ENCODE measurements at regions not wholly inside any gene's neighbourhood (a gene's known extent, or its start where the extent isn't known, plus 50 kb on each side); places are given as distances from the start of the nearest gene placed in this dataset.

GRCh38 chrX:45322382-45322781 is 121.7 kb upstream of the DIPK2B start:
- no peak for DNase-seq (ENCODE audit: low read depth in 2 of 2)

- DNase-seq (ENCODE audit: low read depth in 2 of 2): no peak
Measured at GRCh38 chrX:45320191-45320590, 119.5 kb upstream of the DIPK2B start.

DNA sequence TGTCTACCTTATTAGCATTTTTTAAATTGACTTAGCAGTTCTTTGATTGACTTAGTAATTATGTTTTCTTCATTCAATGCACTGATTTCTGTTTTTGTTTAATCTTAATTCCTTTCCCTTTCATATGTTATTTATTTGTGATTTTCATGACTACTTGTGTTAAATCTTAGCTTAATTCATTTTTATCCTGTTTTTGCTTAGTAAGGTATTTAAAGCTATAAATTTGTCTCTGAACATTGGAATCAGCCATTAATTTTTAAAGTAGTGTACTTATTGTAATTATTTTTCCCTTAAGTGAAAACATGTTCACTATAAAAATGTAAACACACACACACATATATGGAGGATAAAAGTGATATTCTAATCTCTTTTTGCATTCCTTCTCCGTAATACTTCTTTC is 109.1 kb upstream of the DIPK2B start:
- no peak for DNase-seq (ENCODE audit: low read depth in 2 of 2)

DNA sequence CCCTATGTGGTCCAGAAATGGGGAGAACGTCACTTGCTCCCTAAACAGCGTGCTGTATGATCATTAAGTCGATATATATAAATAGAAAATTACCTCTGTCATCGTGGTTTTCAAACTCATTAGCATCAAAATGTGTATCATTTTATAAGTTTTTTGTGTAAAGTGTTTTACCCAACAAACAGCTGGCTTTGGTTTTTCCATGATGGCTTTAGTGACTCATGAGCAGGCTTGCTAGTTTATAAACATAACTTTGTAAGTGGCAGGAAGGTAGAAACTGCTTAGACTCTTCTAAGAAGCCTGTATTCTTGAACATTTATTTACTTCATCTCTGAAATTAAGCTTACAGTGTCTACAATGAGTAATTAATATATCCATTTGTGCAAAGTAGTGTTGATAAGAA is 108.4 kb upstream of the DIPK2B start:
- DNase-seq (ENCODE audit: low read depth in 2 of 2): no peak

DNA sequence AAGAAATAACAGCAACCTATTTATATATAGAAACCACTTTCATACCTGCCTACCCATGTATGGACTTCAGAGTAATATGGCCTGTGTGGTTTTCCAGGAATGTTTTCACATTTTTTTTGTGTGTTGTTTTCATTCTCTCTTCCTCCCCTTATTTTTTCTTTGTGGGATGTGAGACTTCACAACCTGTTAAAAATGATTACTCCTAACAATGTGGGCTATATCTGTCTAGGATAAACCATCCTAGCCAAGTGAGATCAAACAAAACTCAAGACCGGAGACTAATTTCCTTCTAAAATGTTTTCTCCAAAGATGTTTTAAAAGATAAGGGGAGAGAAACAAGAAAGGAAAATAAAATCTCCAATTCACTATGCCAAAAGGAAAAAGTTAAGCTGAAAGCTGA is 106.1 kb upstream of the DIPK2B start:
- DNase-seq (ENCODE audit: low read depth in 2 of 2): no peak

DNA sequence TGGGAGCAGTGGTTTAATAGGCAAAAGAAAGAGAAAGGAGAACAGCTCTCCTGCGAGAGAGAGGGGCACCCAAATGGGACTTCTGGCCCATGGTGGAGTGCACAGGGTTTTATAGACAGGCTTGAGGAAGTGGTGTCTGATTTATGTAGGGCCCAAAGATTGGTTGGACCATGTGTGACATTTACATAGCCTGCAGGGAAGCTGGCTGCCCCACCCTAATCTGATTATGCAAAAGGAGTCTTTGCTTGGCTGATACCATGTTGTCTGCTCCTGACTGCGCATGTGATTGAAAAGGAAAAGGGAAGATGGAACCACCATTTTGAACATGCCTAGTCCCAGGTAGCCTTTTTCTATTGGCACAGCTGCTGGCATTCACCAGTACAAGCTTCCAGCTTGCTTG is 100.0 kb upstream of the DIPK2B start:
- DNase-seq (ENCODE audit: low read depth in 2 of 2): no peak

DNA sequence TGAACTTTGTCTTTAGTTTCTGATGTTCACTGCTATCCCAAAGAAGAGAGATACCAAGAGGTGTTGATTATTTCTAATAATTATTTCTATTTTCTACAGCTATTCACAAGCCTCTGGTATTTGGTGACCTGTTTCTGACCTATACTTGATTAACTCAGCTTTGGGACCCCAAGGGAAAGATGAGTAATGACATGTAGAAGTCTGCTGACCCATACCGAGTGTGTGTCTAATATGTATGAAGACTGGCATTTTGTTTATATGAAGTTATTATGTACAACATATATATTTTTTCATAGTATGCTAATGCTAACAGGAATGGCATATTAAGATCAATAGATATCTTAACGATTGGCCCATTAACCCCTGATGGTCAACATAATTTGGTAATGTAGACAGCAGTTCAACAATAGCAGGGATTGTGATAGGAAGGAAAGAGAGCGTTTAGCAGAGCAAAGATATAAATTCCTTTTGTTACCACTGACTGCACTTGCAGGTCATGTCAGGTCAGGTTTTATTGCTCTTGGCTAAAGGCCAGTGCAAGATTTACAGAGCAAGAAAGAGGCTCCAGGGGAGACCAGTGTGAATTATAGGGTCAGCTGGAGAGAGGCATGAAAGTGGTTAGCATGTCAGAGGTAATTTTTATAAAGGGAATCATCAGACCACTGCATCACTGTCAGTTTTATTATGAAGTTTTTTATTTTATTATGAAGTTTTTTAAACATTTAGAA is 94.7 kb upstream of the DIPK2B start:
- no peak for DNase-seq (ENCODE audit: low read depth in 2 of 2)

DNA sequence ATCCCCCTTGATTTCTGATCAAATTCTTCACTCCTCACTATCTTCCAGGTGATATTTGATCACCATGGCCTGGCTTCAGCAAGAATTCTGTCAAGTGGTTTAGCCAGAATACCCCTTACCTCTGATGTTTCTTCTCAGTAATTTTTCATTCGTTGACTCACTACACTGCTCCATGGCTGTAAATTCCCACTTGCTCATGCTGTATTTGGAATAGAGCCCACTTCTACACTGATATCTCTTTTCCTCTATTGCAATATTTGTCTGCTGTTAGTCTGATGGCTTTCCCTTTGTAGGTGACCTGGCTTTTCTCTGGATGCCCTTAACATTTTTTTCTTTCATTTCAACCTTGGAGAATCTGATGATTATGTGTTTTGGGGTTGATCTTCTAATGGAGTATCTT is 73.9 kb upstream of the DIPK2B start:
- DNase-seq (ENCODE audit: low read depth in 2 of 2): no peak

DNA sequence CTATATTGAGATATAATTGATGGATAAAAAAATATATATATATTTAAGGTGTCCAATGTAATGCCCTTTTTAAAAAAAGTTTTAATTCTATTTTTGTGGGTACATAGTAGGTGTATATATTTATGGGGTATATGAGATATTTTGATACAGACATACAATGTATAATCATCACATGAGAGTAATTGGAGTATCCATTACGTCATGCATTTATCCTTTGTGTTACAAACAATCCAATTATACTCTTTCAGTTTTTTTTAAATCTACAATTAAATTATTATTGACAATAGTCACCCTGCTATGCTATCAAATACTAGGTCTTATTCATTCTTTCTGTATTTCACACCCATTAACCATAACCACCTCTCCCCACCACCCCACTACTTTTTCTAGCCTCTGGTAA is 66.3 kb upstream of the DIPK2B start:
- no peak for DNase-seq (ENCODE audit: low read depth in 2 of 2)

DNA sequence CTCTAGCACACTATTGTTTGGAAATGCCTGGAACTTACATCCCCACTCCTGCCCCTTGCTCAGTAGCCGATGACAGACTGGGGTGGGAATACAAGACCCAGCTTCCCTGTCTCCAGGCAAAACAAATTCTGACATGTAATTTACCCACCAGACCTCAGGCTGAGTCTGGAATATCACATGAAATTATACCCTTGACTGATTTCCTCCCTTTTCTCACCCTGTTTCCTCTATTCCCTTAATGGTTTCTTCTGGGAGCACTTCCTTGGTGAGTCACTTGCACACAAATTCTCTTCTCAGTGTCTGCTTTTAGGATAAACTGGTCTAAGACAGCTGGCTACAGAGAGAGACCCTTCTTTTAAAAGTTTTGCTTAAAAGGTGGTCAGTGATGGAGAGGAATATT is 65.8 kb upstream of the DIPK2B start:
- DNase-seq (ENCODE audit: low read depth in 2 of 2): no peak

GRCh38 chrX:45264865-45265264 is 64.2 kb upstream of the DIPK2B start:
- DNase-seq (ENCODE audit: low read depth in 2 of 2): no peak

- DNase-seq (ENCODE audit: low read depth in 2 of 2): no peak
Measured at GRCh38 chrX:45261471-45261870, 60.8 kb upstream of the DIPK2B start.

GRCh38 chrX:45261005-45261404 is 60.3 kb upstream of the DIPK2B start:
- DNase-seq (ENCODE audit: low read depth in 2 of 2): no peak

DNA sequence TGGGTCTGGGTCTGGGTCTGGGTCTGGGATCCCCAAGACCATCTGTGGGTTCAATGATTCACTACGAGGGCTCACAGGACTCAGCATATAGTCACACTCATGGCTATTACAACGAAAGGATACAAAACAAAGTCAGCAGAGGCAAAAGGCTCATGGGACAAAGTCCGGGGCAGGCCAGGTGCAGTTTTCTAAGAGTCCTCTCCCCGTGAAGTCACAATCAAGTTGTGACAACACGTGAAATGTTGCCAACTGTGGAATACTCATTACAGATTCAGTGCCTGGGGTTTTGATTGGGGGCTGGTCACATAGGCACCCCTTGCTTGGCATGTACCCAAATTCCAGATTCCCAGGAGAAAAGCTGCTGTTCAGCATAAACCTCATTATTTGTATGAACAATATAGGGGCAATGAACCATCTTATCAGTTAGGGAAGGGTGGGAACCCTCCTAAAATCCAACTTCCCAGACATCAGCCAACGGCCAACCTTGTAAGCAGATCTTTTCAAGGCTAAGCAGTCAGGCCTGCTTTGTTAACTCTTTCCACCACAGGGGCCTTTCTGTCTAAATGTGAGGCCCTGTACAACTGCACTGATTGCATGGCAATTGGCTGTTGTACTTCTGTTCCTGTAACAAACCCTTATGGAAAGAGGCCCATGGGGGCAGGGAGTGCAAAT is 58.2 kb upstream of the DIPK2B start:
- DNase-seq (ENCODE audit: low read depth in 2 of 2): no peak
